CD14-positive monocyte (primary cell): ENCODE measurements at regions not wholly inside any gene's neighbourhood (a gene's known extent, or its start where the extent isn't known, plus 50 kb on each side); places are given as distances from the start of the nearest gene placed in this dataset.

ENCODE experiments used
- DNase-seq, 3 donors: peaks; one replicate each; pipeline ENCODE4 v3.0.0-alpha.2; 2011 to 2022
- H2AFZ ChIP-seq: 2 replicates; pipeline ENCODE4 v1.6.0; 2012; ENCODE audit warnings: mild to moderate bottlenecking, low read depth, low read length, inconsistent platforms; ENCODE audit not compliant: insufficient read depth, poor library complexity, severe bottlenecking
- H3K27ac ChIP-seq, 2 donors: 1 replicate in 1 of 2; 2 replicates in 1 of 2; pipeline ENCODE4 v1.5.1; 2012 to 2013; ENCODE audit warnings: low read length in 2 of 2, control low read depth in 1 of 2, inconsistent platforms in 1 of 2, low read depth in 1 of 2, mild to moderate bottlenecking in 1 of 2
- H3K27me3 ChIP-seq, 2 donors: one replicate each; pipeline versions ENCODE4 v1.6.0 to v1.6.1; 2011 to 2013; ENCODE audit warnings: low read length in 2 of 2; ENCODE audit not compliant: control insufficient read depth in 2 of 2, insufficient read depth in 2 of 2
- H3K36me3 ChIP-seq, 2 donors: replicated peaks in 1 of 2; 1 replicate in 1 of 2; 2 replicates in 1 of 2; pipeline versions ENCODE4 v1.5.1 to v1.6.1; 2012 to 2013; ENCODE audit warnings: low read length in 2 of 2, control low read depth in 1 of 2, inconsistent platforms in 1 of 2, mild to moderate bottlenecking in 1 of 2; ENCODE audit not compliant: insufficient read depth in 2 of 2, control insufficient read depth in 1 of 2
- H3K4me1 ChIP-seq, 2 donors: 1 replicate in 1 of 2; 2 replicates in 1 of 2; pipeline versions ENCODE4 v1.5.1 to v1.6.1; 2012 to 2013; ENCODE audit warnings: low read length in 2 of 2, control low read depth in 1 of 2, inconsistent platforms in 1 of 2, mild to moderate bottlenecking in 1 of 2, moderate library complexity in 1 of 2; ENCODE audit not compliant: insufficient read depth in 2 of 2, control insufficient read depth in 1 of 2
- H3K4me2 ChIP-seq: replicated peaks from 2 replicates; pipeline ENCODE3; 2012; ENCODE audit warnings: low read length, moderate library complexity, mild to moderate bottlenecking; ENCODE audit not compliant: poor library complexity, severe bottlenecking; ENCODE audit errors: extremely low read depth
- H3K4me3 ChIP-seq, 3 experiments: fragments of 200-600 bp in 1 of 3; sonication (generic) in 1 of 3; replicated peaks in 1 of 3; 1 replicate in 2 of 3; 2 replicates in 1 of 3; pipeline ENCODE4 v1.5.1; 2011 to 2013; ENCODE audit warnings: low read length in 3 of 3, mild to moderate bottlenecking in 3 of 3, control low read depth in 2 of 3, low read depth in 2 of 3, inconsistent platforms in 1 of 3, moderate library complexity in 1 of 3
- H3K79me2 ChIP-seq: 2 replicates; pipeline ENCODE4 v1.6.0; 2012; ENCODE audit warnings: mild to moderate bottlenecking, control low read depth, inconsistent platforms, low read length, moderate library complexity; ENCODE audit not compliant: insufficient read depth
- H3K9ac ChIP-seq: 2 replicates; pipeline ENCODE4 v1.6.0; 2017; ENCODE audit warnings: low read length, mild to moderate bottlenecking; ENCODE audit not compliant: insufficient read depth, poor library complexity, severe bottlenecking
- H3K9me3 ChIP-seq, 2 donors: replicated peaks in 1 of 2; 1 replicate in 1 of 2; 2 replicates in 1 of 2; pipeline versions ENCODE4 v1.5.1 to v1.6.1; 2012 to 2013; ENCODE audit warnings: low read length in 2 of 2, control low read depth in 1 of 2; ENCODE audit not compliant: control insufficient read depth in 1 of 2, insufficient read depth in 1 of 2
- H4K20me1 ChIP-seq: 2 replicates; pipeline ENCODE4 v1.6.0; 2012; ENCODE audit warnings: mild to moderate bottlenecking, low read length, control low read depth, moderate library complexity; ENCODE audit not compliant: insufficient read depth
- H3K27ac Mint-ChIP-seq, 7 donors: one replicate each; pipeline ENCODE4 v1.8.0; 2020; ENCODE audit warnings: mild to moderate bottlenecking in 7 of 7, mixed read lengths in 7 of 7, moderate library complexity in 6 of 7, inconsistent platforms in 2 of 7
- H3K27me3 Mint-ChIP-seq, 3 donors: one replicate each; pipeline ENCODE4 v1.8.0; 2021 to 2022; ENCODE audit warnings: low read depth in 3 of 3, mild to moderate bottlenecking in 3 of 3, mixed read lengths in 3 of 3, moderate library complexity in 3 of 3, inconsistent platforms in 1 of 3
- H3K36me3 Mint-ChIP-seq, 2 donors: one replicate each; pipeline ENCODE4 v1.8.0; 2020; ENCODE audit warnings: mixed read lengths in 2 of 2, inconsistent platforms in 1 of 2, mild to moderate bottlenecking in 1 of 2
- H3K4me1 Mint-ChIP-seq: one replicate; pipeline ENCODE4 v1.8.0; 2020; ENCODE audit warnings: mild to moderate bottlenecking, mixed read lengths
- H3K4me3 Mint-ChIP-seq, 2 donors: one replicate each; pipeline ENCODE4 v1.8.0; 2020; ENCODE audit warnings: mild to moderate bottlenecking in 2 of 2, mixed read lengths in 2 of 2, moderate library complexity in 1 of 2
- H3K9me3 Mint-ChIP-seq, 7 donors: one replicate each; pipeline ENCODE4 v1.8.0; 2020 to 2022; ENCODE audit warnings: mixed read lengths in 7 of 7, mild to moderate bottlenecking in 6 of 7, moderate library complexity in 6 of 7, inconsistent platforms in 2 of 7
- WGBS: methylation state at CpG from one replicate; pipeline ENCODE4 v1.1.5; 2013; ENCODE audit warnings: missing lambda C conversion rate; ENCODE audit not compliant: insufficient coverage; 5-methylcytosine and 5-hydroxymethylcytosine counted together
- intact Hi-C, 2 donors: fragments of 100-400 bp; cut with micrococcal nuclease; formaldehyde crosslinking; loops; one replicate each; pipeline versions ENCODE4 v1.15.0 to v1.15.1; 2023
- TF ChIP-seq, protein P1 (sequence below): fragments of 200-600 bp; IDR thresholded peaks from one replicate; pipeline ENCODE4 v1.8.0; 2022; ENCODE audit warnings: antibody characterized with exemption, mild to moderate bottlenecking

DNA sequence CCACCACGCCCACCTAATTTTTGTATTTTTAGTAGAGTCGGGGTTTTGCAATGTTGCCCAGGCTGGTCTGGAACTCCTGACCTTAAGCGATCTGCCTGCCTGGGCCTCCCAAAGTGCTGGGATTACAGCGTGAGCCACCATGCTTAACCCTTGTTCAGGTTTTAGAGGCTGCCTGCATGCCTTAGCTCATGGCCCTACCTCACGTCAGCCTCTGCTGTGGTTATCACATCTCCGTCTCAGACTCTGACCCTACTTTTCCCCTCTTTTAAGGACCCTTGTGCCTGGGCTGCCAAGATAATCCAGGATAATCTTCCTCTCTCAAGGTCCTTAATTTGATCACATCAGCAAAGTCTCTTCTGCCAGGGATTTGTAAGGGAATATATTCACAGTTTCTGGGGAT lies 98.2 kb upstream of the PMAIP1 start:
- WGBS, result 100% methylated on average over 6 of the region's 6 CpGs
- Mint-ChIP-seq H3K4me3 (no peak overlapping the region), H3K27ac (no peak overlapping the region)

DNA sequence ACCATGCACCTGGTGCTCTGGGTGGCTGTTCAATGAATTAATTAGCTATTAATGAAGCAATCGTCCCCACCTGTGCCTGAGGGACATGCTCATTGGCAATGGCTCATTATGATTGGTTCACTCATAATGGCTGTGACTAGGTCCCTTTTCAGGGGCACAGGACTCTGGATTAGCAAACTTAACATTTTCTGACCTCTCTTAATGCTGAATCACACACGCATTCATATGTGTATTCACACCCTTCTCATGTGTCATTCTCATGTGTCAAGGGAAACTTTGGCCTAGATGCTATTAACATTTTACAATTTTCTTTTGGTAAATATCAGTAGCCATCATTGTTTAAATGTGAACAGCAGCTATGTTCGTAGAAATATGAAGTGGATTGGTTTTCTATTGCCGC lies 98.9 kb upstream of the PMAIP1 start:
- no peak overlapping the region for H2AFZ ChIP-seq
- WGBS, result 69% methylated on average over 2 of the region's 4 CpGs
- no peaks in the 10 kb centered on the region for H3K36me3 ChIP-seq
- H3K9ac ChIP-seq, result no peak overlapping the region
- H3K36me3 Mint-ChIP-seq, result no peaks in the 10 kb centered on the region
- H3K79me2 ChIP-seq, result no peaks in the 10 kb centered on the region
- H3K27ac Mint-ChIP-seq, result peak overlapping the region in 1 of 7 donors; percentile 22
- intact Hi-C loops, result no loop called here
- TF ChIP-seq, protein P1, sequence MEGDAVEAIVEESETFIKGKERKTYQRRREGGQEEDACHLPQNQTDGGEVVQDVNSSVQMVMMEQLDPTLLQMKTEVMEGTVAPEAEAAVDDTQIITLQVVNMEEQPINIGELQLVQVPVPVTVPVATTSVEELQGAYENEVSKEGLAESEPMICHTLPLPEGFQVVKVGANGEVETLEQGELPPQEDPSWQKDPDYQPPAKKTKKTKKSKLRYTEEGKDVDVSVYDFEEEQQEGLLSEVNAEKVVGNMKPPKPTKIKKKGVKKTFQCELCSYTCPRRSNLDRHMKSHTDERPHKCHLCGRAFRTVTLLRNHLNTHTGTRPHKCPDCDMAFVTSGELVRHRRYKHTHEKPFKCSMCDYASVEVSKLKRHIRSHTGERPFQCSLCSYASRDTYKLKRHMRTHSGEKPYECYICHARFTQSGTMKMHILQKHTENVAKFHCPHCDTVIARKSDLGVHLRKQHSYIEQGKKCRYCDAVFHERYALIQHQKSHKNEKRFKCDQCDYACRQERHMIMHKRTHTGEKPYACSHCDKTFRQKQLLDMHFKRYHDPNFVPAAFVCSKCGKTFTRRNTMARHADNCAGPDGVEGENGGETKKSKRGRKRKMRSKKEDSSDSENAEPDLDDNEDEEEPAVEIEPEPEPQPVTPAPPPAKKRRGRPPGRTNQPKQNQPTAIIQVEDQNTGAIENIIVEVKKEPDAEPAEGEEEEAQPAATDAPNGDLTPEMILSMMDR, result no peak
- peaks cover 0 to 2% (median 0%) of the 10 kb centered on the region in 7 donors for H3K9me3 Mint-ChIP-seq
- H3K27me3 Mint-ChIP-seq, result peaks cover 0 to 2% (median 2%) of the 10 kb centered on the region in 3 donors
- H4K20me1 ChIP-seq, result no peaks in the 10 kb centered on the region
- no peak overlapping the region for H3K4me3 Mint-ChIP-seq
- H3K27me3 ChIP-seq, result no peaks in the 10 kb centered on the region
- no peak for DNase-seq
- no peak overlapping the region for H3K4me3 ChIP-seq
- H3K4me1 ChIP-seq, result no peaks in the 10 kb centered on the region
- H3K4me1 Mint-ChIP-seq, result peaks cover 4% of the 10 kb centered on the region
- H3K4me2 ChIP-seq, result no peak overlapping the region
- H3K9me3 ChIP-seq, result no peaks in the 10 kb centered on the region
- H3K27ac ChIP-seq, result no peak overlapping the region

More for the DNA sequence above, 98.2 kb upstream of the PMAIP1 start:
- DNase-seq, result no peak
- no peaks in the 10 kb centered on the region for H3K36me3 Mint-ChIP-seq
- Histone ChIP-seq H3K4me2 (no peak overlapping the region), H3K9ac (no peak overlapping the region), H3K79me2 (no peaks in the 10 kb centered on the region), H3K4me1 (no peaks in the 10 kb centered on the region), H3K27me3 (no peaks in the 10 kb centered on the region), H3K36me3 (no peaks in the 10 kb centered on the region), H4K20me1 (no peaks in the 10 kb centered on the region), H2AFZ (no peak overlapping the region), H3K9me3 (no peaks in the 10 kb centered on the region), H3K4me3 (no peak overlapping the region), H3K27ac (no peak overlapping the region)
- peaks cover 4% of the 10 kb centered on the region for H3K4me1 Mint-ChIP-seq
- peaks cover 0 to 2% (median 2%) of the 10 kb centered on the region in 3 donors for H3K27me3 Mint-ChIP-seq
- TF ChIP-seq, protein P1, result no peak
- H3K9me3 Mint-ChIP-seq, result peaks cover 0 to 2% (median 0%) of the 10 kb centered on the region in 7 donors
- intact Hi-C loops, result no loop called here
